Testis (tissue), 2 donors: ENCODE measurements at regions not wholly inside any gene's neighbourhood (a gene's known extent, or its start where the extent isn't known, plus 50 kb on each side); places are given as distances from the start of the nearest gene placed in this dataset.

Experiments
- POLR2A ChIP-seq: fragments of 450-650 bp; IDR thresholded peaks from one replicate; pipeline ENCODE4 v1.6.1; 2017; ENCODE audit warnings: antibody characterized with exemption, mild to moderate bottlenecking, moderate library complexity
- TF ChIP-seq, protein P1 (sequence below), 3 experiments: fragments of 450-650 bp in 2 of 3; fragments of 200-600 bp in 1 of 3; sonication (generic) in 1 of 3; IDR thresholded peaks; one replicate each; pipeline ENCODE4 v1.5.1; 2016 to 2019; ENCODE audit warnings: antibody characterized with exemption in 3 of 3, mild to moderate bottlenecking in 2 of 3, moderate library complexity in 1 of 3

GRCh38 chr11:109033627-109034338 is 368.9 kb downstream of the DDX10 start:
- TF ChIP-seq, protein P1, sequence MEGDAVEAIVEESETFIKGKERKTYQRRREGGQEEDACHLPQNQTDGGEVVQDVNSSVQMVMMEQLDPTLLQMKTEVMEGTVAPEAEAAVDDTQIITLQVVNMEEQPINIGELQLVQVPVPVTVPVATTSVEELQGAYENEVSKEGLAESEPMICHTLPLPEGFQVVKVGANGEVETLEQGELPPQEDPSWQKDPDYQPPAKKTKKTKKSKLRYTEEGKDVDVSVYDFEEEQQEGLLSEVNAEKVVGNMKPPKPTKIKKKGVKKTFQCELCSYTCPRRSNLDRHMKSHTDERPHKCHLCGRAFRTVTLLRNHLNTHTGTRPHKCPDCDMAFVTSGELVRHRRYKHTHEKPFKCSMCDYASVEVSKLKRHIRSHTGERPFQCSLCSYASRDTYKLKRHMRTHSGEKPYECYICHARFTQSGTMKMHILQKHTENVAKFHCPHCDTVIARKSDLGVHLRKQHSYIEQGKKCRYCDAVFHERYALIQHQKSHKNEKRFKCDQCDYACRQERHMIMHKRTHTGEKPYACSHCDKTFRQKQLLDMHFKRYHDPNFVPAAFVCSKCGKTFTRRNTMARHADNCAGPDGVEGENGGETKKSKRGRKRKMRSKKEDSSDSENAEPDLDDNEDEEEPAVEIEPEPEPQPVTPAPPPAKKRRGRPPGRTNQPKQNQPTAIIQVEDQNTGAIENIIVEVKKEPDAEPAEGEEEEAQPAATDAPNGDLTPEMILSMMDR (IDR thresholded peaks at IDR 0.05) = no peak
- TF ChIP-seq POLR2A = no peak
